ENCODE measurements at regions not wholly inside any gene's neighbourhood (a gene's known extent, or its start where the extent isn't known, plus 50 kb on each side); places are given as distances from the start of the nearest gene placed in this dataset.

GRCh38 chr13:30359991-30360390 is 52.6 kb upstream of the KATNAL1 start:
- CTCF ChIA-PET, result interaction anchor here (0.9 to 1.4 kb wide), 3 partner anchors 8 to 24 kb away, joined by 3 to 6 read pairs (median 4); no protein-coding TSS in a partner anchor

GRCh38 chr13:30360586-30360985 is 53.2 kb upstream of the KATNAL1 start:
- DNase-seq (ENCODE audit: extremely low spot score), result no peak
- TF ChIP-seq, protein P1, sequence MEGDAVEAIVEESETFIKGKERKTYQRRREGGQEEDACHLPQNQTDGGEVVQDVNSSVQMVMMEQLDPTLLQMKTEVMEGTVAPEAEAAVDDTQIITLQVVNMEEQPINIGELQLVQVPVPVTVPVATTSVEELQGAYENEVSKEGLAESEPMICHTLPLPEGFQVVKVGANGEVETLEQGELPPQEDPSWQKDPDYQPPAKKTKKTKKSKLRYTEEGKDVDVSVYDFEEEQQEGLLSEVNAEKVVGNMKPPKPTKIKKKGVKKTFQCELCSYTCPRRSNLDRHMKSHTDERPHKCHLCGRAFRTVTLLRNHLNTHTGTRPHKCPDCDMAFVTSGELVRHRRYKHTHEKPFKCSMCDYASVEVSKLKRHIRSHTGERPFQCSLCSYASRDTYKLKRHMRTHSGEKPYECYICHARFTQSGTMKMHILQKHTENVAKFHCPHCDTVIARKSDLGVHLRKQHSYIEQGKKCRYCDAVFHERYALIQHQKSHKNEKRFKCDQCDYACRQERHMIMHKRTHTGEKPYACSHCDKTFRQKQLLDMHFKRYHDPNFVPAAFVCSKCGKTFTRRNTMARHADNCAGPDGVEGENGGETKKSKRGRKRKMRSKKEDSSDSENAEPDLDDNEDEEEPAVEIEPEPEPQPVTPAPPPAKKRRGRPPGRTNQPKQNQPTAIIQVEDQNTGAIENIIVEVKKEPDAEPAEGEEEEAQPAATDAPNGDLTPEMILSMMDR (IDR thresholded peaks at IDR 0.05; ENCODE audit: control extremely low read depth, extremely low read depth, low read depth, missing control alignments), result no peak
- CTCF ChIA-PET, result interaction anchor here (1.0 to 1.7 kb wide), 3 partner anchors 9 to 25 kb away, joined by 3 to 4 read pairs (median 3); no protein-coding TSS in a partner anchor
- POLR2A ChIA-PET, result no interaction called here

More at GRCh38 chr13:30359991-30360390, 52.6 kb upstream of the KATNAL1 start:
- no peak for DNase-seq (ENCODE audit: extremely low spot score)
- POLR2A ChIA-PET, result no interaction called here
- TF ChIP-seq, protein P1 (IDR thresholded peaks at IDR 0.05; ENCODE audit: control extremely low read depth, extremely low read depth, low read depth, missing control alignments), result no peak

DNA sequence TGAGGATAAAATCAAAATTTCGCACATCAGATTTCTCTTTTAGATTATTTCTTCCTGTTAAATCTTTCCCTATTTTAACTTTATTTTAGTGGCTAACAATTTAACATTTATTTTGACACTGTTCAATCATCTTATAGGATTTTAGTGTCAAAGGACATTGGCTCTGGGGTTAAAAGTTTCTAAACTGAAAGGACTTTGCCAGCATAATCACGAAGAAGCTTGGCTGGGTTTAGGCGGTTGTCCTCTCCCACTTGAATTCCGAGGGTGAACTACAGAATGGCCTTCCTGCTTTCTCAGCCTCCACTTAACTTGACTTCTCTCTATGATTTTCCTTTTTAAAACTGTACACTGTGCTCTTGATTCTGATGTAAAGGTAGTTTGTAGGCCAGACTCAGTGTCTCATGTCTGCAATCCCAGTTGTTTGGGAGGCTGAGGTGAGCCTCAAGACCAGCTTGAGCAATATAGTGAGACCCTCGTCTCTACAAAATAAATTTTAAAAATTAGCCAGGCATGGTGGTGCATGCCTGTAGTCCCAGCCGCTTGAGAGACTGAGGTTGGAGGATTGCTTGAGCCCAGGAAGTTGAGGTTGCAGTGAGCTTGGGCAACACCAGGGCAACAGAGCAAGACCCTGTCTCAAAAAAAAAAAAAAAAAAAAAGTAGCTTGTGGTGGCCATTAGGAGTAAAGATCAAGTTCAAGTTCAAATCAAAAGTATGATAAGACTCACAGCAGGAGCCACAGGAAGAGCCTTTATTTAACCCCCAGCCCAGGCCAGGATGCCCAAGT is 54.8 kb upstream of the KATNAL1 start:
- CTCF ChIA-PET, result interaction anchor here (0.8 to 2.1 kb wide), 3 partner anchors 10 to 17 kb away, joined by 3 to 9 read pairs (median 3); no protein-coding TSS in a partner anchor
- TF ChIP-seq, protein P1 (IDR thresholded peaks at IDR 0.05; ENCODE audit: control extremely low read depth, extremely low read depth, low read depth, missing control alignments), result no peak
- POLR2A ChIA-PET, result interaction anchor here (0.6 kb wide), 1 partner anchor 421 kb away, joined by 4 read pairs; no protein-coding TSS in a partner anchor
- DNase-seq (ENCODE audit: extremely low spot score), result no peak

- DNase-seq (ENCODE audit: extremely low spot score), result no peak
- ChIA-PET POLR2A (interaction anchor here (0.6 kb wide), 1 partner anchor 422 kb away, joined by 4 read pairs; no protein-coding TSS in a partner anchor), CTCF (interaction anchor here (2.1 kb wide), 1 partner anchor 10 kb away, joined by 9 read pairs; no protein-coding TSS in a partner anchor)
- TF ChIP-seq, protein P1 (IDR thresholded peaks at IDR 0.05; ENCODE audit: control extremely low read depth, extremely low read depth, low read depth, missing control alignments), result no peak
These were observed 55.5 kb upstream of the KATNAL1 start for GRCh38 chr13:30362869-30363268.

DNA sequence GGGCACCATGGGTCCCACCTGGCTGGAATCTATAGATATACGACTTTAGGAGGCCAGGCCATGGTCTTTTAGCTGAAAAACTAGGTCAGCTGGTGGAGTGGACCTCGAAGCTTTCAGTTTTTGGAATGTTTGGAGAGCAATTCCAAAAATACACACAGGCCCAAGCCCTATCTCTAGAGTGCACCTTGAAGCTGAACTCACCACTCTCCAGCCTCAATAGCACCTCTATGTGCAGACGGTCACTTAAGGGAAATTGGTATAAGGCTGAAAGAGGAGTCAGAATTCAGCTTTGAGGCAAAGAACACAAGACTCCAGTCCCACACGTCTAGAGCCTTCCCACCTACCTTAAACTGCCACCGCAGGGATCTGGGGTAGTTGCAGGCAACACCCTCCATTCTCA is 56.4 kb upstream of the KATNAL1 start:
- DNase-seq (ENCODE audit: extremely low spot score), result no peak
- TF ChIP-seq, protein P1 (IDR thresholded peaks at IDR 0.05; ENCODE audit: control extremely low read depth, extremely low read depth, low read depth, missing control alignments), result no peak
- POLR2A ChIA-PET, result no interaction called here
- CTCF ChIA-PET, result no interaction called here

DNA sequence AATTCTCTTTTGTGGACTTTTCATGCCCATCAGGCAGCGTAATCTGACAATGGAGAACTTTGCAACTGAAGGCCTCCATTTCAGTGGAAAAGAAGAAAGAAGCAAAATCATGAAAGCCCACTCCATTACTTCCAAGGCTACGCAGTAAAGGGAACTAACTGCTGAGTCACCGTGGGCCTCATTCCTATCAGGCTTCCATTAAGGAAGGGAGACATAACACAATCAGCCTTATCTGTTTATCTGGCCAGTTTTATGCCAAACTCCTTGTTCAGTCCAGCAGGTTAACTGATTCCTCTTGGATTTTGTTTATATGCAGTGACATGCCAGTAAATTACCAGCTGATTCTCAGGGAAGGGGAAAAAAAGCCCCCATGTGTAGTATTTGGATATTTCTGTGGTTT is 56.8 kb upstream of the KATNAL1 start:
- TF ChIP-seq, protein P1 (IDR thresholded peaks at IDR 0.05; ENCODE audit: control extremely low read depth, extremely low read depth, low read depth, missing control alignments), result no peak
- DNase-seq (ENCODE audit: extremely low spot score), result no peak
- CTCF ChIA-PET, result no interaction called here
- POLR2A ChIA-PET, result no interaction called here
